GM12878 (cell line): ENCODE measurements at regions not wholly inside any gene's neighbourhood (a gene's known extent, or its start where the extent isn't known, plus 50 kb on each side); places are given as distances from the start of the nearest gene placed in this dataset.
"Not testable (repeated sequence)": the region's sequence is repeated elsewhere in the genome, so short reads cannot be mapped to it uniquely, and the experiment has no call there.

Experiments
- BRCA1 ChIP-seq: IDR thresholded peaks from 2 replicates; pipeline ENCODE4 v1.6.1; 2011; ENCODE audit warnings: low read depth, low read length, improper control_type of control experiment
- CTCF ChIP-seq, 3 experiments: IDR thresholded peaks in 2 of 3; conservative IDR thresholded peaks in 1 of 3; 2 replicates each; pipeline ENCODE4 v1.5.1; 2011; ENCODE audit warnings: low read depth in 3 of 3, low read length in 3 of 3, mild to moderate bottlenecking in 3 of 3, control low read depth in 2 of 3, moderate library complexity in 2 of 3, inconsistent platforms in 1 of 3, mixed read lengths in 1 of 3; ENCODE audit not compliant: control insufficient read depth in 2 of 3, insufficient read depth in 1 of 3; ENCODE audit errors: extremely low read depth in 1 of 3
- HDAC2 ChIP-seq: fragments of 200-600 bp; sonication (generic); IDR thresholded peaks from 2 replicates; pipeline ENCODE4 v1.6.1; 2017
- NFIC ChIP-seq: IDR thresholded peaks from 2 replicates; pipeline ENCODE4 v1.6.1; 2012; ENCODE audit warnings: low read depth, mild to moderate bottlenecking, inconsistent platforms, low read length, moderate library complexity
- POLR2A ChIP-seq: IDR thresholded peaks from 2 replicates; pipeline ENCODE4 v1.6.1; 2011; ENCODE audit warnings: low read depth, mild to moderate bottlenecking, low read length
- PRDM15 ChIP-seq: fragments of 450-650 bp; formaldehyde crosslinking; IDR thresholded peaks from 2 replicates; pipeline ENCODE4 v1.4.0; 2020; ENCODE audit warnings: mild to moderate bottlenecking, moderate library complexity
- SUPT20H ChIP-seq: IDR thresholded peaks from 2 replicates; pipeline ENCODE4 v1.6.1; 2011; ENCODE audit warnings: low read depth, mild to moderate bottlenecking, low read length, moderate library complexity, borderline replicate concordance; ENCODE audit not compliant: control insufficient read depth
- SUZ12 ChIP-seq: fragments of 200-600 bp; sonication (generic); IDR thresholded peaks from one replicate; pipeline ENCODE4 v1.6.1; 2018; ENCODE audit warnings: antibody characterized with exemption, mild to moderate bottlenecking; ENCODE audit not compliant: unreplicated experiment
- TAF1 ChIP-seq: IDR thresholded peaks from 2 replicates; pipeline ENCODE4 v1.6.1; 2011; ENCODE audit warnings: mild to moderate bottlenecking, low read depth, low read length, borderline replicate concordance
- TARDBP ChIP-seq: IDR thresholded peaks from 2 replicates; pipeline ENCODE4 v1.6.1; 2016; ENCODE audit warnings: borderline replicate concordance
- TCF7 ChIP-seq: IDR thresholded peaks from 2 replicates; pipeline ENCODE4 v1.6.1; 2014; ENCODE audit warnings: antibody characterized with exemption, borderline replicate concordance
- ZSCAN29 ChIP-seq: fragments of 450-650 bp; IDR thresholded peaks from 2 replicates; pipeline ENCODE4 v1.6.1; 2017; ENCODE audit warnings: mild to moderate bottlenecking, moderate library complexity

GRCh38 chr1:121040974-121041373 is 143.2 kb downstream of the FAM72B start:
- not testable (repeated sequence) for TF ChIP-seq SUZ12; CTCF (IDR thresholded peaks at IDR 0.05 in 2 of 3, conservative IDR thresholded peaks at IDR 0.05 in 1 of 3; ENCODE audit: control insufficient read depth in 2 of 3, extremely low read depth in 1 of 3, insufficient read depth in 1 of 3, low read depth in 3 of 3, low read length in 3 of 3); POLR2A; TAF1; TCF7; NFIC; PRDM15; BRCA1; HDAC2; TARDBP; SUPT20H; ZSCAN29
